ENCODE measurements at regions not wholly inside any gene's neighbourhood (a gene's known extent, or its start where the extent isn't known, plus 50 kb on each side); places are given as distances from the start of the nearest gene placed in this dataset.

- no peak for DNase-seq
These were observed 136.5 kb upstream of the HAAO start for GRCh38 chr2:42928692-42929545.

- no peak for DNase-seq
These were observed 135.8 kb upstream of the HAAO start for GRCh38 chr2:42928161-42928691.

- no peak for DNase-seq
These were observed 135.2 kb upstream of the HAAO start for GRCh38 chr2:42927334-42928160.

- DNase-seq = no peak
These were observed 134.3 kb upstream of the HAAO start for GRCh38 chr2:42926434-42927333.

GRCh38 chr2:42925742-42926433, 133.5 kb upstream of the HAAO start:
- DNase-seq = no peak

- DNase-seq = no peak
These were observed 132.1 kb upstream of the HAAO start for GRCh38 chr2:42924418-42924886.

GRCh38 chr2:42923580-42924417, 131.4 kb upstream of the HAAO start:
- DNase-seq = no peak

- DNase-seq = no peak
These were observed 130.6 kb upstream of the HAAO start for GRCh38 chr2:42922790-42923579.

GRCh38 chr2:42922293-42922692, 129.9 kb upstream of the HAAO start:
- DNase-seq = no peak

GRCh38 chr2:42921721-42922120, 129.3 kb upstream of the HAAO start:
- no peak for DNase-seq

- no peak for DNase-seq
These were observed 128.8 kb upstream of the HAAO start for GRCh38 chr2:42921147-42921520.

GRCh38 chr2:42920446-42921146, 128.2 kb upstream of the HAAO start:
- DNase-seq = no peak

GRCh38 chr2:42918671-42919318, 126.4 kb upstream of the HAAO start:
- DNase-seq = no peak

GRCh38 chr2:42918041-42918440, 125.7 kb upstream of the HAAO start:
- DNase-seq = no peak

- DNase-seq = no peak
These were observed 125.1 kb upstream of the HAAO start for GRCh38 chr2:42917425-42917927.

- DNase-seq = no peak
These were observed 123.9 kb upstream of the HAAO start for GRCh38 chr2:42916324-42916723.

- no peak for DNase-seq
These were observed 122.5 kb upstream of the HAAO start for GRCh38 chr2:42914860-42915259.

- no peak for DNase-seq
These were observed 121.9 kb upstream of the HAAO start for GRCh38 chr2:42914314-42914713.

Data from CD4-positive, alpha-beta T cell treated with Interferon gamma for 1 hour (primary cell).